H1 (cell line): ENCODE measurements at regions not wholly inside any gene's neighbourhood (a gene's known extent, or its start where the extent isn't known, plus 50 kb on each side); places are given as distances from the start of the nearest gene placed in this dataset.

Experiments
- CTCF ChIA-PET: fragments of 300-600 bp; sonication (Branson Sonifier 250); formaldehyde crosslinking; loops from one replicate; lab custom pipeline; 2021; ENCODE audit not compliant: partially characterized antibody; lab: Charles Lee
- POLR2A ChIA-PET: fragments of 300-600 bp; sonication (Branson Sonifier 250); formaldehyde crosslinking; loops from one replicate; lab custom pipeline; 2021; ENCODE audit warnings: inconsistent platforms; ENCODE audit not compliant: partially characterized antibody; lab: Charles Lee
- DNase-seq, 2 experiments: peaks; one replicate each; pipeline versions ENCODE4 v3.0.0 to v3.0.0-alpha.2; 2010 to 2022; ENCODE audit warnings: low spot score in 2 of 2, low read depth in 1 of 2, mixed read lengths in 1 of 2
- FAIRE-seq: peaks from 2 replicates; lab custom pipeline; 2011; peaks lifted over from hg19 to GRCh38; lab: Jason Lieb, UNC
- H2AFZ ChIP-seq: 2 replicates; pipeline ENCODE4 v1.8.1; 2012; ENCODE audit warnings: low read length, inconsistent platforms
- H2AK5ac ChIP-seq: 2 replicates; pipeline ENCODE4 v1.6.1; 2013; ENCODE audit warnings: low read depth, low read length
- H2BK120ac ChIP-seq: replicated peaks from 2 replicates; pipeline ENCODE3; 2013; ENCODE audit warnings: low read depth, low read length, inconsistent platforms
- H2BK12ac ChIP-seq: 2 replicates; pipeline ENCODE4 v1.6.1; 2013; ENCODE audit warnings: low read depth, low read length
- H2BK15ac ChIP-seq: 2 replicates; pipeline ENCODE4 v1.6.1; 2013; ENCODE audit warnings: low read length
- H2BK20ac ChIP-seq: 2 replicates; pipeline ENCODE4 v1.6.1; 2013; ENCODE audit warnings: low read length
- H2BK5ac ChIP-seq: 2 replicates; pipeline ENCODE4 v1.6.1; 2013; ENCODE audit warnings: low read depth, low read length
- H3K14ac ChIP-seq: 2 replicates; pipeline ENCODE4 v1.6.1; 2013; ENCODE audit warnings: inconsistent platforms; ENCODE audit not compliant: insufficient read length
- H3K18ac ChIP-seq: 2 replicates; pipeline ENCODE4 v1.6.1; 2013; ENCODE audit warnings: low read length; ENCODE audit errors: extremely low read depth
- H3K23ac ChIP-seq: 2 replicates; pipeline ENCODE4 v1.6.1; 2013; ENCODE audit warnings: inconsistent platforms; ENCODE audit not compliant: insufficient read length
- H3K23me2 ChIP-seq: 2 replicates; pipeline ENCODE4 v1.6.1; 2013; ENCODE audit warnings: low read depth, low read length
- H3K27ac ChIP-seq: 2 replicates; pipeline ENCODE4 v1.6.1; 2011; ENCODE audit warnings: low read depth, low read length, inconsistent platforms
- H3K27me3 ChIP-seq, 4 experiments: replicated peaks in 1 of 4; 1 replicate in 1 of 4; 2 replicates in 3 of 4; pipeline versions ENCODE4 v1.6.1 to v1.8.1; 2011 to 2013; ENCODE audit warnings: low read length in 3 of 4, mild to moderate bottlenecking in 3 of 4, inconsistent platforms in 2 of 4, mixed read lengths in 2 of 4, moderate library complexity in 1 of 4; ENCODE audit not compliant: control insufficient read depth in 3 of 4, insufficient read depth in 3 of 4; ENCODE audit errors: extremely low read depth in 1 of 4
- H3K36me3 ChIP-seq, 4 experiments: 2 replicates each; pipeline versions ENCODE4 v1.6.1 to v1.8.1; 2011 to 2013; ENCODE audit warnings: mild to moderate bottlenecking in 4 of 4, low read length in 3 of 4, moderate library complexity in 2 of 4, control low read depth in 1 of 4, inconsistent platforms in 1 of 4; ENCODE audit not compliant: insufficient read depth in 4 of 4, control insufficient read depth in 2 of 4
- H3K4ac ChIP-seq: replicated peaks from 2 replicates; pipeline ENCODE3; 2013; ENCODE audit warnings: low read length, low read depth, mixed read lengths, inconsistent platforms; ENCODE audit not compliant: insufficient read length
- H3K4me1 ChIP-seq, 4 experiments: replicated peaks in 1 of 4; 1 replicate in 1 of 4; 2 replicates in 3 of 4; pipeline versions ENCODE4 v1.6.1 to v1.8.1; 2011 to 2013; ENCODE audit warnings: low read length in 3 of 4, inconsistent platforms in 2 of 4, mixed read lengths in 1 of 4; ENCODE audit not compliant: insufficient read depth in 4 of 4, control insufficient read depth in 3 of 4
- H3K4me2 ChIP-seq, 2 experiments: 2 replicates each; pipeline versions ENCODE4 v1.6.1 to v1.8.1; 2011 to 2013; ENCODE audit warnings: low read depth in 2 of 2, low read length in 2 of 2, control low read depth in 1 of 2, inconsistent platforms in 1 of 2, mild to moderate bottlenecking in 1 of 2; ENCODE audit not compliant: insufficient read depth in 1 of 2
- H3K4me3 ChIP-seq, 4 experiments: fragments of 200-600, 300-600 bp in 1 of 4; sonication (generic), shearing (Covaris generic), sonication (Bioruptor Twin) in 1 of 4; 2 replicates each; pipeline versions ENCODE4 v1.5.1 to v1.8.1; 2011 to 2016; ENCODE audit warnings: low read length in 4 of 4, low read depth in 3 of 4, control low read depth in 2 of 4, inconsistent platforms in 2 of 4, mild to moderate bottlenecking in 2 of 4, mixed read lengths in 1 of 4, moderate library complexity in 1 of 4; ENCODE audit not compliant: insufficient read depth in 2 of 4; ENCODE audit errors: extremely low read depth in 1 of 4
- H3K56ac ChIP-seq: replicated peaks from 2 replicates; pipeline ENCODE3; 2013; ENCODE audit warnings: low read depth, mild to moderate bottlenecking, mixed read lengths, low read length, inconsistent platforms; ENCODE audit not compliant: insufficient read length
- H3K79me1 ChIP-seq: 2 replicates; pipeline ENCODE4 v1.6.1; 2013; ENCODE audit warnings: low read depth, low read length, control low read depth
- H3K79me2 ChIP-seq, 2 experiments: 2 replicates each; pipeline versions ENCODE4 v1.6.1 to v1.8.1; 2012 to 2013; ENCODE audit warnings: low read length in 2 of 2, mild to moderate bottlenecking in 2 of 2, inconsistent platforms in 1 of 2; ENCODE audit not compliant: insufficient read depth in 2 of 2, control insufficient read depth in 1 of 2
- H3K9ac ChIP-seq, 4 experiments: replicated peaks in 1 of 4; 1 replicate in 1 of 4; 2 replicates in 3 of 4; pipeline versions ENCODE4 v1.6.1 to v1.8.1; 2011 to 2013; ENCODE audit warnings: low read depth in 3 of 4, low read length in 3 of 4, control low read depth in 2 of 4, mild to moderate bottlenecking in 2 of 4, moderate library complexity in 2 of 4, inconsistent platforms in 1 of 4; ENCODE audit errors: extremely low read depth in 1 of 4
- H3K9me3 ChIP-seq, 2 experiments: 2 replicates each; pipeline versions ENCODE4 v1.6.1 to v1.8.1; 2012 to 2013; ENCODE audit warnings: mild to moderate bottlenecking in 2 of 2, moderate library complexity in 2 of 2, control low read depth in 1 of 2, inconsistent platforms in 1 of 2, low read depth in 1 of 2, low read length in 1 of 2, mixed read lengths in 1 of 2; ENCODE audit not compliant: insufficient read depth in 2 of 2
- H4K20me1 ChIP-seq, 2 experiments: replicated peaks in 1 of 2; 2 replicates each; pipeline versions ENCODE3 to v1.8.1; 2011 to 2013; ENCODE audit warnings: inconsistent platforms in 2 of 2, low read length in 2 of 2, mild to moderate bottlenecking in 1 of 2; ENCODE audit not compliant: insufficient read depth in 2 of 2, control insufficient read depth in 1 of 2
- H4K5ac ChIP-seq: 2 replicates; pipeline ENCODE4 v1.6.1; 2013; ENCODE audit warnings: low read length, low read depth, mixed read lengths, inconsistent platforms; ENCODE audit not compliant: insufficient read length
- H4K8ac ChIP-seq: 2 replicates; pipeline ENCODE4 v1.8.0; 2013; ENCODE audit warnings: mild to moderate bottlenecking, moderate library complexity, low read length, inconsistent platforms; ENCODE audit not compliant: insufficient read depth; ENCODE audit errors: extremely low read depth
- H4K91ac ChIP-seq: replicated peaks from 2 replicates; pipeline ENCODE3; 2013; ENCODE audit warnings: low read length, mixed read lengths, inconsistent platforms; ENCODE audit not compliant: insufficient read length
- BCL11A ChIP-seq, 2 experiments: IDR thresholded peaks; one replicate each; pipeline ENCODE4 v1.6.1; 2011; ENCODE audit warnings: low read depth in 2 of 2, low read length in 2 of 2, mild to moderate bottlenecking in 2 of 2
- CREB1 ChIP-seq: IDR thresholded peaks from 2 replicates; pipeline ENCODE4 v1.6.1; 2012; ENCODE audit warnings: inconsistent platforms
- MAFK ChIP-seq: IDR thresholded peaks from 2 replicates; pipeline ENCODE4 v1.6.1; 2012; ENCODE audit warnings: low read depth, mild to moderate bottlenecking, improper control_type of control experiment, low read length
- NRF1 ChIP-seq: IDR thresholded peaks from 2 replicates; pipeline ENCODE4 v1.6.1; 2011; ENCODE audit warnings: mild to moderate bottlenecking, low read depth, low read length, improper control_type of control experiment
- PHF8 ChIP-seq: fragments of 200-600 bp; sonication (generic); conservative IDR thresholded peaks from 2 replicates; pipeline ENCODE4 v1.7.1; 2012; ENCODE audit warnings: low read depth, mild to moderate bottlenecking, inconsistent platforms, low read length, moderate library complexity
- RAD21 ChIP-seq, 2 experiments: IDR thresholded peaks in 1 of 2; conservative IDR thresholded peaks in 1 of 2; 2 replicates each; pipeline ENCODE4 v1.6.1; 2011; ENCODE audit warnings: low read depth in 2 of 2, low read length in 2 of 2, improper control_type of control experiment in 1 of 2, inconsistent platforms in 1 of 2, mild to moderate bottlenecking in 1 of 2, moderate library complexity in 1 of 2
- WGBS, 2 experiments: shearing (Covaris generic) in 1 of 2; methylation state at CpG; one replicate each; pipeline versions ENCODE4 v1.1.6 to v1.1.7; 2013 to 2015; ENCODE audit warnings: low lambda C conversion rate in 2 of 2, mixed read lengths in 2 of 2, inconsistent platforms in 1 of 2, low coverage in 1 of 2, missing lambda C conversion rate in 1 of 2; ENCODE audit not compliant: insufficient replicate concordance in 2 of 2, insufficient coverage in 1 of 2, insufficient read length in 1 of 2; ENCODE audit errors: extremely low coverage in 1 of 2, missing lambda C conversion rate in 1 of 2; 5-methylcytosine and 5-hydroxymethylcytosine counted together

DNA sequence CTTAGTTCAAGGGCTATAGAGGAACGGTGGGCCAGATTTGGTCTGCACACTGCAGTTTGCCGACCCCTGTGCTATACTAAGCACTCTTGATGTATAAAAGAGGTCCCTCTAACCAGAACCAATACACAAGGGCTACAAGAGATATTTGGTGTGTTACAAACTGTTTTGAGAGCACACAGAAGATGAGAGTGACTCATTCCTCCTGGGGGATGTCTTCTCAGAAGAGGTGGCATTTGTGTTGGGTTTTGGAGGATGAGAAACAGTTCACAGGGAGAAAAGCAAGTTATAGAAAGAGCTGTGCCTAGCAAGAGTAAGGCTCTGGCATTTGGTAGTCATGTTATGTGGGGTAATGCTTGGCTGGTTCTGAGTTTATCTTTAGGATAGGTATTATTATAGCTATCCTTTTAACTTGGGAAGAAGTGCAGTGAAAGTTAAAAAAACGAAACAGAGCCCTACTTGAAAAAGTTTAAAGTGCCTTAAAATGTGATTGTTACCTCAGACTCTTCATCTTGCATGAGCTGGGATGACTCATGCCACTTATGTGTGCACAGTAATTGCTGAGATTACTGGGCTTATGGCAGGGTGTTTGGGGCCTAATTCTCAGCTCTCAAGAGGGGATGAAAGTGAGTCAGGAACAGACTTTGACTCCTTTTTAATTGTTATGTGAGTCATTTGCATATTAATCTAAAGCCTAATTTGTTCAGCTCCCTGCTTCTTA lies 160.4 kb downstream of the KIF20B start:
- TF ChIP-seq MAFK (no peak), BCL11A (IDR thresholded peaks at IDR 0.05; ENCODE audit: low read depth in 2 of 2, low read length in 2 of 2) (no peak), NRF1 (no peak), CREB1 (no peak), PHF8 (no peak), RAD21 (IDR thresholded peaks at IDR 0.05 in 1 of 2, conservative IDR thresholded peaks at IDR 0.05 in 1 of 2; ENCODE audit: low read depth in 2 of 2, low read length in 2 of 2) (no peak)
- H3K14ac ChIP-seq: no peak overlapping the region
- H3K9me3 ChIP-seq: no peaks in the 10 kb centered on the region
- 80% methylated on average over 3 of the region's 3 CpGs; no CpG with 5 or more reads in 1 of the 2 experiments for WGBS, 2 experiments
- H4K5ac ChIP-seq: no peak overlapping the region
- no peak overlapping the region for H2BK15ac ChIP-seq
- FAIRE-seq (no peak), DNase-seq (no peak)
- H3K18ac ChIP-seq: no peak overlapping the region
- H3K27me3 ChIP-seq: peaks cover 0 to under 1% (median 0%) of the 10 kb centered on the region in 4 experiments; a peak in 1 of 7 replicates
- H3K4me3 ChIP-seq: no peak overlapping the region
- H3K23ac ChIP-seq: no peak overlapping the region
- H3K4me1 ChIP-seq: no peaks in the 10 kb centered on the region
- H2AFZ ChIP-seq: no peak overlapping the region
- H3K56ac ChIP-seq: no peak overlapping the region
- no peaks in the 10 kb centered on the region for H3K79me1 ChIP-seq
- no peak overlapping the region for H3K27ac ChIP-seq
- no peak overlapping the region for H2BK12ac ChIP-seq
- no peak overlapping the region for H4K91ac ChIP-seq
- H3K4me2 ChIP-seq: no peak overlapping the region
- no peaks in the 10 kb centered on the region for H3K36me3 ChIP-seq
- ChIA-PET CTCF (interaction anchor here (0.8 to 2.1 kb wide), 2 partner anchors 8 to 236 kb away, joined by 3 to 7 read pairs; no protein-coding TSS in a partner anchor), POLR2A (no interaction called here)
- H2BK5ac ChIP-seq: no peak overlapping the region
- H3K9ac ChIP-seq: no peak overlapping the region
- no peak overlapping the region for H3K4ac ChIP-seq
- H4K8ac ChIP-seq: no peak overlapping the region
- H2AK5ac ChIP-seq: no peak overlapping the region
- H2BK20ac ChIP-seq: no peak overlapping the region
- no peaks in the 10 kb centered on the region for H4K20me1 ChIP-seq
- no peaks in the 10 kb centered on the region for H3K79me2 ChIP-seq
- no peak overlapping the region for H2BK120ac ChIP-seq
- no peaks in the 10 kb centered on the region; the same call in 1 of the 2 replicates for H3K23me2 ChIP-seq
